ENCODE measurements at regions not wholly inside any gene's neighbourhood (a gene's known extent, or its start where the extent isn't known, plus 50 kb on each side); places are given as distances from the start of the nearest gene placed in this dataset.

DNA sequence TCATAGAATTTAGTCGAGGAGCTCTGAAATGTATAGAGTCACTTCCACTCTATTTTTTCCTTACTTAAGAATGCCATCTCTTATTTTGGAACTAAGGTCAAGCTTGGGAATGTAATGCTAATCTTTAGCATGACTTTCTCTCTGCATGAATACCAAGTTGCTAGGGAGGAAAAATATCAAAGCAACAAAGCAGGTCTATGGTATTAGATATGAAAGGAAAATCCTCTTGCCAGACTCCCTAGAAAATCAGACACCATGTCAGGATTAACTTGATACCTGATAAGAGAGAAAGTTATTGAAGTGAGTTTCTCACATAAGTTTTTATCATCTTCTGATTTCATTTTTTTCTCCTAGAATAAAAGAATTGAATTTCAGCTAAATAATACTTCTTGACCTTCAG is 341.7 kb upstream of the ZNF804A start:
- TF ChIP-seq, protein P1, sequence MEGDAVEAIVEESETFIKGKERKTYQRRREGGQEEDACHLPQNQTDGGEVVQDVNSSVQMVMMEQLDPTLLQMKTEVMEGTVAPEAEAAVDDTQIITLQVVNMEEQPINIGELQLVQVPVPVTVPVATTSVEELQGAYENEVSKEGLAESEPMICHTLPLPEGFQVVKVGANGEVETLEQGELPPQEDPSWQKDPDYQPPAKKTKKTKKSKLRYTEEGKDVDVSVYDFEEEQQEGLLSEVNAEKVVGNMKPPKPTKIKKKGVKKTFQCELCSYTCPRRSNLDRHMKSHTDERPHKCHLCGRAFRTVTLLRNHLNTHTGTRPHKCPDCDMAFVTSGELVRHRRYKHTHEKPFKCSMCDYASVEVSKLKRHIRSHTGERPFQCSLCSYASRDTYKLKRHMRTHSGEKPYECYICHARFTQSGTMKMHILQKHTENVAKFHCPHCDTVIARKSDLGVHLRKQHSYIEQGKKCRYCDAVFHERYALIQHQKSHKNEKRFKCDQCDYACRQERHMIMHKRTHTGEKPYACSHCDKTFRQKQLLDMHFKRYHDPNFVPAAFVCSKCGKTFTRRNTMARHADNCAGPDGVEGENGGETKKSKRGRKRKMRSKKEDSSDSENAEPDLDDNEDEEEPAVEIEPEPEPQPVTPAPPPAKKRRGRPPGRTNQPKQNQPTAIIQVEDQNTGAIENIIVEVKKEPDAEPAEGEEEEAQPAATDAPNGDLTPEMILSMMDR (IDR thresholded peaks at IDR 0.05), result no peak
- TF ChIP-seq POLR2AphosphoS5 (IDR thresholded peaks at IDR 0.05; ENCODE audit: low read depth, low read length), result no peak
- TF ChIP-seq, protein P2, sequence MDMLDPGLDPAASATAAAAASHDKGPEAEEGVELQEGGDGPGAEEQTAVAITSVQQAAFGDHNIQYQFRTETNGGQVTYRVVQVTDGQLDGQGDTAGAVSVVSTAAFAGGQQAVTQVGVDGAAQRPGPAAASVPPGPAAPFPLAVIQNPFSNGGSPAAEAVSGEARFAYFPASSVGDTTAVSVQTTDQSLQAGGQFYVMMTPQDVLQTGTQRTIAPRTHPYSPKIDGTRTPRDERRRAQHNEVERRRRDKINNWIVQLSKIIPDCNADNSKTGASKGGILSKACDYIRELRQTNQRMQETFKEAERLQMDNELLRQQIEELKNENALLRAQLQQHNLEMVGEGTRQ (IDR thresholded peaks at IDR 0.05; ENCODE audit: borderline replicate concordance, low read depth, low read length), result no peak
- TF ChIP-seq, protein P3, sequence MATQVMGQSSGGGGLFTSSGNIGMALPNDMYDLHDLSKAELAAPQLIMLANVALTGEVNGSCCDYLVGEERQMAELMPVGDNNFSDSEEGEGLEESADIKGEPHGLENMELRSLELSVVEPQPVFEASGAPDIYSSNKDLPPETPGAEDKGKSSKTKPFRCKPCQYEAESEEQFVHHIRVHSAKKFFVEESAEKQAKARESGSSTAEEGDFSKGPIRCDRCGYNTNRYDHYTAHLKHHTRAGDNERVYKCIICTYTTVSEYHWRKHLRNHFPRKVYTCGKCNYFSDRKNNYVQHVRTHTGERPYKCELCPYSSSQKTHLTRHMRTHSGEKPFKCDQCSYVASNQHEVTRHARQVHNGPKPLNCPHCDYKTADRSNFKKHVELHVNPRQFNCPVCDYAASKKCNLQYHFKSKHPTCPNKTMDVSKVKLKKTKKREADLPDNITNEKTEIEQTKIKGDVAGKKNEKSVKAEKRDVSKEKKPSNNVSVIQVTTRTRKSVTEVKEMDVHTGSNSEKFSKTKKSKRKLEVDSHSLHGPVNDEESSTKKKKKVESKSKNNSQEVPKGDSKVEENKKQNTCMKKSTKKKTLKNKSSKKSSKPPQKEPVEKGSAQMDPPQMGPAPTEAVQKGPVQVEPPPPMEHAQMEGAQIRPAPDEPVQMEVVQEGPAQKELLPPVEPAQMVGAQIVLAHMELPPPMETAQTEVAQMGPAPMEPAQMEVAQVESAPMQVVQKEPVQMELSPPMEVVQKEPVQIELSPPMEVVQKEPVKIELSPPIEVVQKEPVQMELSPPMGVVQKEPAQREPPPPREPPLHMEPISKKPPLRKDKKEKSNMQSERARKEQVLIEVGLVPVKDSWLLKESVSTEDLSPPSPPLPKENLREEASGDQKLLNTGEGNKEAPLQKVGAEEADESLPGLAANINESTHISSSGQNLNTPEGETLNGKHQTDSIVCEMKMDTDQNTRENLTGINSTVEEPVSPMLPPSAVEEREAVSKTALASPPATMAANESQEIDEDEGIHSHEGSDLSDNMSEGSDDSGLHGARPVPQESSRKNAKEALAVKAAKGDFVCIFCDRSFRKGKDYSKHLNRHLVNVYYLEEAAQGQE (IDR thresholded peaks at IDR 0.05; ENCODE audit: low read depth, low read length), result no peak

Data from SK-N-SH (cell line).